ENCODE measurements at regions not wholly inside any gene's neighbourhood (a gene's known extent, or its start where the extent isn't known, plus 50 kb on each side); places are given as distances from the start of the nearest gene placed in this dataset.

- no peak overlapping the region for H3K27ac ChIP-seq (ENCODE audit: insufficient read depth, low read length)
- H2AK5ac ChIP-seq (ENCODE audit: low read depth, low read length) = no peak overlapping the region
- H3K23ac ChIP-seq (ENCODE audit: low read depth, low read length) = no peak overlapping the region
- no peak overlapping the region for H2BK5ac ChIP-seq (ENCODE audit: low read depth, low read length, poor library complexity, severe bottlenecking)
- H2BK15ac ChIP-seq (ENCODE audit: low read depth, low read length) = no peak overlapping the region
- BruUV-seq (replicated peaks) = no TSS peak
- no CpG with 5 or more reads among the region's 5 CpGs for WGBS, 2 experiments (ENCODE audit: extremely low coverage in 2 of 2, insufficient read length in 1 of 2)
- H3K14ac ChIP-seq (replicated peaks; ENCODE audit: low read depth, low read length) = no peak overlapping the region
- H2AFZ ChIP-seq (replicated peaks; ENCODE audit: low read length, poor library complexity) = no peak overlapping the region
- H3K36me3 ChIP-seq (ENCODE audit: control insufficient read depth, insufficient read depth, low read length) = no peaks in the 10 kb centered on the region
- ChIA-PET CTCF (no interaction called here), POLR2A (ENCODE audit: unreplicated experiment) (no interaction called here)
- no peak overlapping the region for H4K8ac ChIP-seq (ENCODE audit: low read depth in 2 of 2, low read length in 2 of 2)
- H2BK20ac ChIP-seq (ENCODE audit: low read depth, low read length) = no peak overlapping the region
- H4K5ac ChIP-seq (ENCODE audit: low read depth, low read length) = no peak overlapping the region
- no peak overlapping the region for H4K91ac ChIP-seq (ENCODE audit: insufficient read depth, low read depth, low read length)
- no peak overlapping the region for H3K4ac ChIP-seq (ENCODE audit: low read depth, low read length)
- no peak overlapping the region for H2BK120ac ChIP-seq (ENCODE audit: low read depth, low read length)
- H3K4me3 ChIP-seq (ENCODE audit: insufficient read depth, low read depth, low read length) = no peak overlapping the region
- no peak overlapping the region for H3K18ac ChIP-seq (ENCODE audit: low read depth, low read length)
- H2AK9ac ChIP-seq (replicated peaks; ENCODE audit: low read depth, low read length, poor library complexity) = no peak overlapping the region
- H3K56ac ChIP-seq (ENCODE audit: extremely low read depth, insufficient read depth, low read length) = no peak overlapping the region
- no peaks in the 10 kb centered on the region for H3K79me1 ChIP-seq (ENCODE audit: low read depth in 1 of 2, low read length in 2 of 2)
- no peaks in the 10 kb centered on the region for H4K20me1 ChIP-seq (ENCODE audit: insufficient read depth, low read length)
- intact Hi-C loops (cut with micrococcal nuclease) = no loop called here
- TF ChIP-seq MAZ (IDR thresholded peaks at IDR 0.05; ENCODE audit: borderline replicate concordance, low read depth, low read length) (no peak), CHD1 (IDR thresholded peaks at IDR 0.05; ENCODE audit: low read depth, low read length) (no peak), BHLHE40 (IDR thresholded peaks at IDR 0.05; ENCODE audit: low read depth, low read length) (no peak), ELK1 (IDR thresholded peaks at IDR 0.05; ENCODE audit: borderline replicate concordance, low read depth, low read length) (no peak), RFX5 (IDR thresholded peaks at IDR 0.05; ENCODE audit: low read depth, low read length) (no peak), RAD21 (IDR thresholded peaks at IDR 0.05; ENCODE audit: low read length) (no peak), POLR2A (IDR thresholded peaks at IDR 0.05; ENCODE audit: low read depth, low read length) (no peak), CEBPB (IDR thresholded peaks at IDR 0.05; ENCODE audit: low read depth, low read length) (no peak), USF2 (IDR thresholded peaks at IDR 0.05; ENCODE audit: low read depth, low read length) (no peak)
- no peak overlapping the region for H3K4me2 ChIP-seq (ENCODE audit: low read depth, low read length)
- no peak overlapping the region for H3K9ac ChIP-seq (ENCODE audit: low read depth, low read length)
- no peaks in the 10 kb centered on the region for H3K27me3 ChIP-seq (ENCODE audit: control insufficient read depth, insufficient read depth, low read length)
- ATAC-seq (ENCODE audit: low read depth) (no peak), DNase-seq (no peak)
- no peaks in the 10 kb centered on the region for H3K9me3 ChIP-seq (ENCODE audit: control insufficient read depth, insufficient read depth, low read length)
- in situ Hi-C loops (cut with MboI; ENCODE audit: low sequenced_read_pairs) = no loop called here
- H3K4me1 ChIP-seq (ENCODE audit: control insufficient read depth, insufficient read depth, low read length) = no peaks in the 10 kb centered on the region
- dilution Hi-C loops (cut with HindIII; ENCODE audit: low sequenced_read_pairs, unreplicated experiment) = no loop called here
- H3K9me1 ChIP-seq (ENCODE audit: insufficient read depth, low read length) = no peaks in the 10 kb centered on the region
Observed at GRCh38 chr21:24938573-24938972, 668.7 kb downstream of the MRPL39 start.

All from IMR-90 (cell line).